ENCODE measurements at regions not wholly inside any gene's neighbourhood (a gene's known extent, or its start where the extent isn't known, plus 50 kb on each side); places are given as distances from the start of the nearest gene placed in this dataset.

- TF ChIP-seq, protein P1, sequence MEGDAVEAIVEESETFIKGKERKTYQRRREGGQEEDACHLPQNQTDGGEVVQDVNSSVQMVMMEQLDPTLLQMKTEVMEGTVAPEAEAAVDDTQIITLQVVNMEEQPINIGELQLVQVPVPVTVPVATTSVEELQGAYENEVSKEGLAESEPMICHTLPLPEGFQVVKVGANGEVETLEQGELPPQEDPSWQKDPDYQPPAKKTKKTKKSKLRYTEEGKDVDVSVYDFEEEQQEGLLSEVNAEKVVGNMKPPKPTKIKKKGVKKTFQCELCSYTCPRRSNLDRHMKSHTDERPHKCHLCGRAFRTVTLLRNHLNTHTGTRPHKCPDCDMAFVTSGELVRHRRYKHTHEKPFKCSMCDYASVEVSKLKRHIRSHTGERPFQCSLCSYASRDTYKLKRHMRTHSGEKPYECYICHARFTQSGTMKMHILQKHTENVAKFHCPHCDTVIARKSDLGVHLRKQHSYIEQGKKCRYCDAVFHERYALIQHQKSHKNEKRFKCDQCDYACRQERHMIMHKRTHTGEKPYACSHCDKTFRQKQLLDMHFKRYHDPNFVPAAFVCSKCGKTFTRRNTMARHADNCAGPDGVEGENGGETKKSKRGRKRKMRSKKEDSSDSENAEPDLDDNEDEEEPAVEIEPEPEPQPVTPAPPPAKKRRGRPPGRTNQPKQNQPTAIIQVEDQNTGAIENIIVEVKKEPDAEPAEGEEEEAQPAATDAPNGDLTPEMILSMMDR (IDR thresholded peaks at IDR 0.05; ENCODE audit: low read depth, low read length), result no peak
- H3K4me3 ChIP-seq (ENCODE audit: low read depth, low read length), result no peak overlapping the region
Observed at GRCh38 chr4:12324965-12325364, 896.3 kb upstream of the HS3ST1 start.

GRCh38 chr4:12319765-12320164 lies 891.1 kb upstream of the HS3ST1 start:
- TF ChIP-seq, protein P1 (IDR thresholded peaks at IDR 0.05; ENCODE audit: low read depth, low read length), result no peak
- H3K4me3 ChIP-seq (ENCODE audit: low read depth, low read length), result no peak overlapping the region

DNA sequence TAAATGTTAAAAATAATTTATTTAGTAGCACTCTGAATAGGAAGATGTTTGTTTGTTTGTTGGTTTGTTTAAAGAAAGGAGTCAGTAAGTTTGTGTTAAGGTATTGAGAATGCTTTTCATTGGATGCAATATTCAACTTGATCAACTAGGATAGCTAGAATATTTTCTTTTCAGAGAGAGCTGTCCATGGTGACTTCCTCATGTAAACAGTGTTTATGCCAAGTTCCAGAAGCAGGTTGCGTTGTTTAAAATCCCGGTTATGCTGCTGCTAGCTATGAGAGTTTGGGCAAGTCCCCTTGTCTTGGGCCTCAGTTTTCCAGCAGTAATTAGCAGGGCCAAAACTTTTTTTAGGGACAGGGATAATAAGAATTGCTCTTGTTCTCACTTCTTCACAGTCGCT lies 876.2 kb upstream of the HS3ST1 start:
- TF ChIP-seq, protein P1 (IDR thresholded peaks at IDR 0.05; ENCODE audit: low read depth, low read length), result no peak
- H3K4me3 ChIP-seq (ENCODE audit: low read depth, low read length), result no peak overlapping the region

- TF ChIP-seq, protein P1 (IDR thresholded peaks at IDR 0.05; ENCODE audit: low read depth, low read length), result no peak
Observed at GRCh38 chr4:12296366-12296765, 867.7 kb upstream of the HS3ST1 start.

GRCh38 chr4:12293906-12294525 lies 865.3 kb upstream of the HS3ST1 start:
- TF ChIP-seq, protein P1 (IDR thresholded peaks at IDR 0.05; ENCODE audit: low read depth, low read length), result no peak
- no peak overlapping the region for H3K4me3 ChIP-seq (ENCODE audit: low read depth, low read length)

More at GRCh38 chr4:12296366-12296765, 867.7 kb upstream of the HS3ST1 start:
- no peak overlapping the region for H3K4me3 ChIP-seq (ENCODE audit: low read depth, low read length)

- no peak overlapping the region for H3K4me3 ChIP-seq (ENCODE audit: low read depth, low read length)
- TF ChIP-seq, protein P1 (IDR thresholded peaks at IDR 0.05; ENCODE audit: low read depth, low read length), result no peak
Observed at GRCh38 chr4:12286351-12286750, 857.7 kb upstream of the HS3ST1 start.

GRCh38 chr4:12270546-12270945 lies 841.9 kb upstream of the HS3ST1 start:
- no peak overlapping the region for H3K4me3 ChIP-seq (ENCODE audit: low read depth, low read length)
- TF ChIP-seq, protein P1 (IDR thresholded peaks at IDR 0.05; ENCODE audit: low read depth, low read length), result no peak
